CD14-positive monocyte (primary cell): ENCODE measurements at regions not wholly inside any gene's neighbourhood (a gene's known extent, or its start where the extent isn't known, plus 50 kb on each side); places are given as distances from the start of the nearest gene placed in this dataset.
"Not testable (repeated sequence)": the region's sequence is repeated elsewhere in the genome, so short reads cannot be mapped to it uniquely, and the experiment has no call there.

ENCODE experiments used
- DNase-seq, 3 donors: peaks; one replicate each; pipeline ENCODE4 v3.0.0-alpha.2; 2011 to 2022
- H2AFZ ChIP-seq: 2 replicates; pipeline ENCODE4 v1.6.0; 2012; ENCODE audit warnings: mild to moderate bottlenecking, low read depth, low read length, inconsistent platforms; ENCODE audit not compliant: insufficient read depth, poor library complexity, severe bottlenecking
- H3K27ac ChIP-seq, 2 donors: 1 replicate in 1 of 2; 2 replicates in 1 of 2; pipeline ENCODE4 v1.5.1; 2012 to 2013; ENCODE audit warnings: low read length in 2 of 2, control low read depth in 1 of 2, inconsistent platforms in 1 of 2, low read depth in 1 of 2, mild to moderate bottlenecking in 1 of 2
- H3K27me3 ChIP-seq, 2 donors: one replicate each; pipeline versions ENCODE4 v1.6.0 to v1.6.1; 2011 to 2013; ENCODE audit warnings: low read length in 2 of 2; ENCODE audit not compliant: control insufficient read depth in 2 of 2, insufficient read depth in 2 of 2
- H3K36me3 ChIP-seq, 2 donors: replicated peaks in 1 of 2; 1 replicate in 1 of 2; 2 replicates in 1 of 2; pipeline versions ENCODE4 v1.5.1 to v1.6.1; 2012 to 2013; ENCODE audit warnings: low read length in 2 of 2, control low read depth in 1 of 2, inconsistent platforms in 1 of 2, mild to moderate bottlenecking in 1 of 2; ENCODE audit not compliant: insufficient read depth in 2 of 2, control insufficient read depth in 1 of 2
- H3K4me1 ChIP-seq, 2 donors: 1 replicate in 1 of 2; 2 replicates in 1 of 2; pipeline versions ENCODE4 v1.5.1 to v1.6.1; 2012 to 2013; ENCODE audit warnings: low read length in 2 of 2, control low read depth in 1 of 2, inconsistent platforms in 1 of 2, mild to moderate bottlenecking in 1 of 2, moderate library complexity in 1 of 2; ENCODE audit not compliant: insufficient read depth in 2 of 2, control insufficient read depth in 1 of 2
- H3K4me2 ChIP-seq: replicated peaks from 2 replicates; pipeline ENCODE3; 2012; ENCODE audit warnings: low read length, moderate library complexity, mild to moderate bottlenecking; ENCODE audit not compliant: poor library complexity, severe bottlenecking; ENCODE audit errors: extremely low read depth
- H3K4me3 ChIP-seq, 3 experiments: fragments of 200-600 bp in 1 of 3; sonication (generic) in 1 of 3; replicated peaks in 1 of 3; 1 replicate in 2 of 3; 2 replicates in 1 of 3; pipeline ENCODE4 v1.5.1; 2011 to 2013; ENCODE audit warnings: low read length in 3 of 3, mild to moderate bottlenecking in 3 of 3, control low read depth in 2 of 3, low read depth in 2 of 3, inconsistent platforms in 1 of 3, moderate library complexity in 1 of 3
- H3K79me2 ChIP-seq: 2 replicates; pipeline ENCODE4 v1.6.0; 2012; ENCODE audit warnings: mild to moderate bottlenecking, control low read depth, inconsistent platforms, low read length, moderate library complexity; ENCODE audit not compliant: insufficient read depth
- H3K9ac ChIP-seq: 2 replicates; pipeline ENCODE4 v1.6.0; 2017; ENCODE audit warnings: low read length, mild to moderate bottlenecking; ENCODE audit not compliant: insufficient read depth, poor library complexity, severe bottlenecking
- H3K9me3 ChIP-seq, 2 donors: replicated peaks in 1 of 2; 1 replicate in 1 of 2; 2 replicates in 1 of 2; pipeline versions ENCODE4 v1.5.1 to v1.6.1; 2012 to 2013; ENCODE audit warnings: low read length in 2 of 2, control low read depth in 1 of 2; ENCODE audit not compliant: control insufficient read depth in 1 of 2, insufficient read depth in 1 of 2
- H4K20me1 ChIP-seq: 2 replicates; pipeline ENCODE4 v1.6.0; 2012; ENCODE audit warnings: mild to moderate bottlenecking, low read length, control low read depth, moderate library complexity; ENCODE audit not compliant: insufficient read depth
- H3K27ac Mint-ChIP-seq, 7 donors: one replicate each; pipeline ENCODE4 v1.8.0; 2020; ENCODE audit warnings: mild to moderate bottlenecking in 7 of 7, mixed read lengths in 7 of 7, moderate library complexity in 6 of 7, inconsistent platforms in 2 of 7
- H3K27me3 Mint-ChIP-seq, 3 donors: one replicate each; pipeline ENCODE4 v1.8.0; 2021 to 2022; ENCODE audit warnings: low read depth in 3 of 3, mild to moderate bottlenecking in 3 of 3, mixed read lengths in 3 of 3, moderate library complexity in 3 of 3, inconsistent platforms in 1 of 3
- H3K36me3 Mint-ChIP-seq, 2 donors: one replicate each; pipeline ENCODE4 v1.8.0; 2020; ENCODE audit warnings: mixed read lengths in 2 of 2, inconsistent platforms in 1 of 2, mild to moderate bottlenecking in 1 of 2
- H3K4me1 Mint-ChIP-seq: one replicate; pipeline ENCODE4 v1.8.0; 2020; ENCODE audit warnings: mild to moderate bottlenecking, mixed read lengths
- H3K4me3 Mint-ChIP-seq, 2 donors: one replicate each; pipeline ENCODE4 v1.8.0; 2020; ENCODE audit warnings: mild to moderate bottlenecking in 2 of 2, mixed read lengths in 2 of 2, moderate library complexity in 1 of 2
- H3K9me3 Mint-ChIP-seq, 7 donors: one replicate each; pipeline ENCODE4 v1.8.0; 2020 to 2022; ENCODE audit warnings: mixed read lengths in 7 of 7, mild to moderate bottlenecking in 6 of 7, moderate library complexity in 6 of 7, inconsistent platforms in 2 of 7
- WGBS: methylation state at CpG from one replicate; pipeline ENCODE4 v1.1.5; 2013; ENCODE audit warnings: missing lambda C conversion rate; ENCODE audit not compliant: insufficient coverage; 5-methylcytosine and 5-hydroxymethylcytosine counted together
- intact Hi-C, 2 donors: fragments of 100-400 bp; cut with micrococcal nuclease; formaldehyde crosslinking; loops; one replicate each; pipeline versions ENCODE4 v1.15.0 to v1.15.1; 2023

- H3K4me3 ChIP-seq, H3K27ac ChIP-seq, H2AFZ ChIP-seq, H3K27ac Mint-ChIP-seq, H3K36me3 ChIP-seq, H3K27me3 Mint-ChIP-seq, H3K4me2 ChIP-seq, DNase-seq, H3K79me2 ChIP-seq, H3K4me1 Mint-ChIP-seq, H3K36me3 Mint-ChIP-seq, H3K4me1 ChIP-seq, H4K20me1 ChIP-seq, intact Hi-C loops, H3K4me3 Mint-ChIP-seq, H3K9me3 ChIP-seq, H3K9ac ChIP-seq, H3K9me3 Mint-ChIP-seq, H3K27me3 ChIP-seq: not testable (repeated sequence)
- WGBS = no CpG with 5 or more reads among the region's 21 CpGs
These were observed 94.6 kb downstream of the TMEM121 start for GRCh38 chr14:105620865-105621471.

GRCh38 chr14:105621479-105622328 is 95.3 kb downstream of the TMEM121 start:
- H3K27me3 Mint-ChIP-seq, H3K36me3 Mint-ChIP-seq, intact Hi-C loops, H3K9me3 ChIP-seq, H3K36me3 ChIP-seq, H4K20me1 ChIP-seq, H3K4me3 ChIP-seq, H3K4me1 ChIP-seq, H3K27me3 ChIP-seq, H3K27ac ChIP-seq, H3K9ac ChIP-seq, H2AFZ ChIP-seq, H3K79me2 ChIP-seq, H3K4me2 ChIP-seq, H3K4me3 Mint-ChIP-seq, H3K9me3 Mint-ChIP-seq, H3K4me1 Mint-ChIP-seq, H3K27ac Mint-ChIP-seq: not testable (repeated sequence)
- 87% methylated on average over 19 of the region's 23 CpGs for WGBS
- peak in 1 of 3 donors; percentile 8 for DNase-seq
